ENCODE measurements at regions not wholly inside any gene's neighbourhood (a gene's known extent, or its start where the extent isn't known, plus 50 kb on each side); places are given as distances from the start of the nearest gene placed in this dataset.
A peak's percentile ranks its signal among the peaks of the same experiment; 100 is the strongest.

DNA sequence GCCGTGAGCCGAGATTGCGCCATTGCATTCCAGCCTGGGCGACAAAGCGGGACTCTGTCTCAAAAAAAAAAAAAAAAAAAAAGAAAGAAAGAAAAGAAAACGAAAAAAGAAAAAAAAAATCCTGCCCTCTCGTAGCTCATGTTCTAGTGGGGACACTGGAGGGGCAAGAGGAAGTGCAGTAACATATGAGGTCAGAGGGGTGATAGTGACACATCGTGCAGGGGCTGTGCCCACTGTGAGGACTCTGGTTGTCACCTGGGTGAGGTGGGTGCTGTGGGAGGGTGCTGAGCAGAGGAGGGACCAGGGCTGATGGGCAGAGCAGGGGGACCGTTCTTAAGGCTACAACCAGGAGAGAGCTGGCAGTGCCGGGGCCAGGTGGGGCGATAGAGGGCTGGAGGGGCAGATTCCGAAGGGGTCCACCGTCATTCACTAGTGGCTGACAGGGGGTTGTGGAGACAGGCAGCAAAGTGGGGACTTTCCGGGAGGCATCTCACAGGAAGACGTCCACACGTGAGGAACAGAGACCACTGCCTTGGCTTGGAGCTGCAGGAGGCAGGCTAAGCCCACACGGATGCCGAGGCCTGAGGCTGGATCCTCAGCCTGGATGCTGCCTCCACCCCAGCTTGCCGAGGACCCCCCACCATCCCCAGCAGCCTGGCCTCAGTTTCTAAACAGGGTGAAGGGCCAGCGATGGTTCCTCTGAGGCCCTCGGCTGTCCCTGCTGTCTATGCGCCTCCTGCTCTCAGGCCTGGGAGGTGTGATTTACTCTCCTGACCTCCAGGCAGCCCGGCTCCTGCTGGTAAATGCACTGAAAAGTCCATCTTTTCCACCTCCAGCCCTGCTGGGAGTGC is 154.3 kb upstream of the IQSEC1 start:
- DNase-seq (ENCODE audit: low spot score): no peak

DNA sequence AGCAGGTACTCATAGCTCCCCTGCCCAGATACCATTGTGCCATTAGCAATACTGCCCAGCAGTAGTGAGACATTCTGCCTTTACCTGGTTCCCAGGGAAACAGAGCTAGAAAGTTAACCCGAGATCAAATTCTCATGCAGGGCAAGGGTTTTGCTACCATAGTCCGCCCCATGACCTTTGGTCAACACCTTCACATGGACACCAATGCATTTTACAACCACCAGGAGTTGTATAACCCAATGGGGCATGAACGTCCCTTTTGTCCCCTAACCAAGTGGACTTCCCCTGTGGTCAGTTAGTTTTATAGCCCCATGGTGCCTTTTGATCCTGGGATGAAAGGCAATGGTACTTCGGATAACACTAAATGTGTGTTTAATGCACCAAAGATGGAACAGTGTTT is 151.7 kb upstream of the IQSEC1 start:
- DNase-seq (ENCODE audit: low spot score): no peak

DNA sequence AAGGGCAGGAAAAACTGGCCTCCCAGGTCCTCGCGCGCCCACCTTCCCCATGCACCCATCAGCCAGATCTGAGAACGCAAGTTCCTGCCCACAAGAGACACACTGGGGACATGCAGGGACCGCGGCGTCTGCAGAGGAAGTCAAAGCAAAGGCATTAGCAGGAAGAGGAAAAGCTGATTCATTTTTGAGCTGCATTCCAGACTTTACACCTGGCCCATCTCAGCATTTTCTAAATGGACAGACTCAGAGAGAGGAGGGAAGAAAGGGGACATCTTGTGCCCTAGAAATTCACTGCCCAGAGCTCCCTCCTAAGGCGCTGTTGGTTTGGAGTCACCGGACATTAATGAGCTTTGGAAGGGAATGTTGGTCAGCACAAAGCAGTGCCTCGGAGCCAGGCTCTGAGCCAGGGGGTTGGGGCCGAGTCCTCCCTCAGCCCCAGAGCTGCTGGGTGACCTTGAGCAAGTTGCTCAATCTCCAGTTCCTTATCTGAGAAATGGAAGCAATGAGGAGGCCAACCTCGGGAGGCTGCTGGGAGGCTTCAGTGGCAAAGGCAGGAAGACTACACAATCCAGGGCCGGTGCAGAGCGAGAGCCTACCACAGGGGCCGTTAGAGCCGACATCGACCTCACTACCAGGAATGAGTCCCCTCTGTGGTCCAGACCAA is 150.5 kb upstream of the IQSEC1 start:
- no peak for DNase-seq (ENCODE audit: low spot score)

DNA sequence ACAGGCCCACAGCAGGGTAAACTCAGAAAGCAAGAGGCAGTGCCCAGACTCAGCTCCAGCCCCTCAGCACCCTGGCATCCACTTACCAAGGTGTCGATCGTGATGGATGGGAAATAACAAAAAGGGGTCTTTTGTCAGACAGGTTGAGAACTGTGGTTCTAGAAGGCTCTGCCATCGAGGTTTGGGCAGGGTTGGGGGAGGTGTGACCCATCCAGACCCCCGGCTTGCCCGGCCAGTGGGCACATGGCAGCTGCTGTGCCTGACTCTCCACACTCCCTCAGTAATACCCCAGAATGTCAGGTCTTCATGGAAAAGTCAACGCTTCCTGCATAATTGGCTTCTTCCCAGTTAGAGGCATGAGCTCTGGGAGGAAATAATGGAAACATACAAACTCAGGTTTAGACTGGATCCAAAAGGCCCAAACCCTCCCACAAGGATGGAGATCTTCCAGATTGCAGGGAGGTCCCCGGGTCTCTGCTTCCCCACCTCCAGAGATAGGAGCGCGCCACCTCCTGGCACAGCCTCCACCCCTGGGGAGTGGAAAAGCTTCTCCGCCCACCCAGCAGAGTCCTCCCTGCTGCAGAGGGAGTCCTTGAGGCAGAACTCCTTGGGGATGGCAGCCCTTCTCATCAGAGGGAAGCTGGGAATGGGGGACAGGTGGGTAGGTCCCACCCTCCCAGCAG is 149.8 kb upstream of the IQSEC1 start:
- no peak for DNase-seq (ENCODE audit: low spot score)

DNA sequence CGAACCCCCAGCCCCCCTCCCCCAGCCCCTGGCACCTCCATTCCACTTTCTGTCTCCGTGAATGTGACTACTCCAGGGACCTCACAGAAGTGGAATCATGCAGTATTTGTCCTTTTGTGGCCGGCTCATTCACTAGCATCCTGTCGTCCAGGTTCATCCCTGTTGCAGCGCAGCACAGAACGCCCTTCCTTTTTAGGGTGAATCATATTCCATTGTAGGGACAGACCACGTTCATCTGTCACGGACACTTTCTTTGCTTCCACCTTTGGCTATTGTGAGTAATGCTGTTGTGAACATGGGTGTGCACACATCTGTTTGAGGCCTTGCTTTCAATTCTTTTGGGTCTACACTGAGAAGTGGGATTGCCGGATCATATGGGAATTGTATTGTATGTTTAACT is 148.9 kb upstream of the IQSEC1 start:
- DNase-seq (ENCODE audit: low spot score): no peak

DNA sequence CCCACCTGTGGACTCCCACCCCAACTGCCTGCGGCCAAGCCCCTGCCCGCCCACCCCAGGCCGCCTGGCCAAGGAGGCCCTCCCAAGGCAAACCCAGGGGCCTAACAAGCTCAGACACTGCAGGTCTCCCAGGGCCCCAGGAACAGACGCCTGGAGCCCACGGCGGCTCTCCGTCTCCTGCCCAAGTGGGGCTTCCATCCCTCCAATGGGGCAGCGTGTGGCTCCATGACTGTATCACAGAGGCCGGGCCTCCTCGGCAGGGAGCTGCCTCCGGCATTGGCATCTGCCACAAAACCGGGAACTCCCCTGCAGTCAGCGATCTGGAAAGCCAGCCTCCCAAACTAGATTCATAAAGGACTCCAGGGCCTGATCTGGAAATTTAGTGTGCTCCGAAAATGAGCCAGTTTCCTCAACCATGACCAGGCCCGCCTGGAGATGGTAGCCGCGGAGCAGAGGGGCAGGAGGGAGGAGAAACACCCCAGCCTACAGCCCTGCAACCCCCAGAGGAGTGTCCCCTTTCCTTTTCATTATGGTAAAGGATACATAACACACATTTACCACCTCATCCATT is 148.3 kb upstream of the IQSEC1 start:
- DNase-seq (ENCODE audit: low spot score): no peak

DNA sequence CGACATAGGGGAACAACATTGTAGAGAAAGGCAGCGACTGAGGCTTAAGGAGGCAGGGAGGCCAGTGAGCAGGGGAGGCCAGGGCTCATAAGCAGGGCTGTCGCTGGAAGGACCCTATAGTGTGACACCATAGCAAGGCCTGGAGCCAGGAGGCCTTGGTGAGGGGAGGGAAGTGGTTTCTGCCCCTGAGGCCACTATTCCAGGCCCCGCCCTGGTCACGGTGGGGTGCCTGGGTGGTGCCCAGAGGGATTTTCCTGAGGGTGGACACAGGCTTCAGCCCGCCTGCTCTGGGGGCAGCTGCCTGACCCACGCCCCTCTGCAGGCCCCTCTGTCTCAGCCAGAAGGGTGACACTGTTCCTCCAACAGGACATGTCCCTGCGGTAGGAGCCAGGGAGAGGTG is 147.8 kb upstream of the IQSEC1 start:
- no peak for DNase-seq (ENCODE audit: low spot score)

DNA sequence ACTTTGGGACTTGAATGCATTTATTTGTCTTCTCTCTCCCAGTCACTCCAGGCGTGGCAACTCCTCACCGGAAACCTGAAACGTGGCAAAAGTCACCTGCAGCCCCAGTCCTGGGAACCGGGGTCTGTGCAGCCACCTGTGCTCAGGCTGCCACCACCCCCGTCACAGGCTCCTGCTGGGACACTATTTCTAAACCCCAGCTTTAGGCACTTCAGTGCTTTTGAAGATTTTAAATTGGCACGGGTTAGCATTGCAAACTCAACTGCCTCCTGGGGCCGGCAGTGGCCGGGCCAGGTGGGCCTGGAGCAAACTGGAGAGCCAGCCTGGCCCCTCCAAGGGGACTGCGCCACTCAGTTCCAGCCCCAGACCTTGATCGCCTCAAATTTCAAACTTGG is 146.7 kb upstream of the IQSEC1 start:
- no peak for DNase-seq (ENCODE audit: low spot score)

DNA sequence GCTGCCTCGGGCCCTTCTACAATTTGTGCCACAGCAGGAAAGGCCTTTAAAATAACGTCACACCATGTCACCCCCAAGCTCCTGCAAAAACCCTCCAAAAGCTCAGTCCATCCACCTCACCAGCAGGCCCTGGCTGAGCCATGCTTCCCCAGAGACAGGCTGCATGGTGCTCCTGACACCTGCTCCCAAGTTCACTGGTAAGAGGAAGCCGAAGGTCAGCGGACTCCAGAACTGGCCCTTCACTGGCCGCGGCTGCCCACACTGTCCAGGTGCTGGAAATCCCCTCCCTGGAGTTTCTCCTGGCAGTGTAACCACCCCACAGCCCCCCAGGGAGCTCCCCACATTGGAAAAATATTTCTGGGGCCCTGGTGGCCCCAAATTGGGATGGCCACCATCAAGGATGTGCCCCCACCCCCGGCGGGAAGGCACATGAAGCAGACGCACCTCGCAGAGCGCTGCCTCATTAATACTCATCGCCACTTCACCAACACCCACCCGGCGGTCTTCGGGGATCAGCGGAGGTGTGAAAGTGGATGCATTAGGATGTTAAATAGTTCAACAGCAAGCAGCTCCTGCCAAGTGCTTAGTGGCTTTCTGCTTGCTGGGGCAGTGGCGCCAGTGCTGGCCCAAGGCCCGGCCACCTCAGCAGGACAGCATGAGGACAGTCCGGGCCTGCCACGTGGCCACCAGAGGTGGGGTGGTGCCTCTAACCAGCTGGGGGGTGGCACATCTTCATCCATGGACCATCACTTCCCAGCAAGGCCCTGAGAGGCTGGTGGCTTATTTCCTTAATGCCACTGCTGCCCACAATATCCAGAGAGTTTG is 146.1 kb upstream of the IQSEC1 start:
- DNase-seq (ENCODE audit: low spot score): no peak

DNA sequence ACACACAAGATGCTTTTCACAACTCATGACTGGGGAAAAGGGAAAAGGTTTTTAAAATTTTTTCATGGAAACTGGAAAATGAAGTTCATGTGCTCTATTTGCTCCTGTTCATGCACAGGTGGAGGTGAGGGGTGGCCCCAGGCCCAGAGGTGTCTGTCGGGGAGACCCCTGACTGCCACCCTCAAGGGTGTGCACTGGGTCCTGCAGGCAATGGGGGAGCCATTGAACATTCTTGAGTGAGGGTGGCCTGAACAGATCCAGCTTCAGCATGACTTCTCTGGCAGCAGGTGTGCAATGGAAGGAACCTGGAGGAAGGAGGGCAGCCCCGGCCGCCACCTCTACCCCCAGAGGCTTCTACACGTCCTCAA is 145.3 kb upstream of the IQSEC1 start:
- DNase-seq (ENCODE audit: low spot score): no peak

DNA sequence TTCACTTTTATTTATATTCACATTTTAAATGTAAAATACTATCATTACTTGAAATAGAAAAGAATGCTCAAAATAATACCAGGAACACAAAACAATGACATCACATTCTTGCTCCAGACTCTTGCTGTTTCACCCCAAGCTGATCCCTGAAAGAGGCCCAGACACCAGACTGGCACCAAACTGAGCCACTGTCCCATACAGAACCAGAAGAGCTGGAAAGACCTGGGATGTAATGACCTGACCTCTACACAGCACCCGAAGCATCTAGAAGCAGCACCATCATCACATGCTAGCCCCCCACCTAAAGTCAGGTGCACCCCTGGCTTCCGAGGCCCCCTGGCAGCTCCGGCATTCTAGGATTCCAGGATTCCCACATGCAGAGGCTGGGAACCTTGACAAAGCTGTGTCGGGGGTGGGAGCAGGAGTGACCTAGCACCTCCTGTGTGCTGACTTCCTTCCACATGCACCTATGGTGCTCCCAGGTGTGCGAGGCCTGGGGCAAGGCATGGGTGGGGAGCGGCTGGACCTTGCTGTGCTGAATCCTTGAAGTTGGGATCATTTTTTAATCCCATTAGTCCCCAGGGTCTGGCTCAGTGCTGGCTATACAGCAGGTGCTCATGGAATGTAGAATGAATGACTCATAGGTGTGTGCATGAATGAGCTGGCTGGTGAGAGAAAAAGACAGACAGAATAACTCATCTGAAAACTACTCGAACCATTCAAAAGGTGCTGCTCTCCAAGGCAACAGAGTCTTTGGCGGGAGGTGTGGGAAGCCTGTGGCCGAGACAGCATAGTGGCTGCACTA is 144.7 kb upstream of the IQSEC1 start:
- no peak for DNase-seq (ENCODE audit: low spot score)

DNA sequence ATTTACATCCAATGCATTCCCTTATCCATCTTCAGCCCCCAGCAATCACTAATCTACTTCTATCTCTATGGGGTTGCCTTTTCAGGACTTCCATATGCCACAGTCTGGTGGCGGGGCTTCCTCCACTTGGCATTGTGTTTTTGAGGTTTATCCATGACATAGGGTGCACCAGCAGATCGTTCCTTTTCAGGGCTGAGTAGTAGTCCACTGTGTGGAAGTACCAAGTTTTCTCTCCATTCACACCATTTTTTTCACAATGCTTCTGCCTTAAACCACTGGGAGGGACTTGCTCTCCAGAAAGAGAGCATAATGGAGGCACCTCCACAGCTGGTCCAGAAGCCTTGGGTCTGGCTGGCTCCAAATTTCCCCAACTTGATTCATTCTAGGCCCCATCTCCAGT is 144.0 kb upstream of the IQSEC1 start:
- no peak for DNase-seq (ENCODE audit: low spot score)

DNA sequence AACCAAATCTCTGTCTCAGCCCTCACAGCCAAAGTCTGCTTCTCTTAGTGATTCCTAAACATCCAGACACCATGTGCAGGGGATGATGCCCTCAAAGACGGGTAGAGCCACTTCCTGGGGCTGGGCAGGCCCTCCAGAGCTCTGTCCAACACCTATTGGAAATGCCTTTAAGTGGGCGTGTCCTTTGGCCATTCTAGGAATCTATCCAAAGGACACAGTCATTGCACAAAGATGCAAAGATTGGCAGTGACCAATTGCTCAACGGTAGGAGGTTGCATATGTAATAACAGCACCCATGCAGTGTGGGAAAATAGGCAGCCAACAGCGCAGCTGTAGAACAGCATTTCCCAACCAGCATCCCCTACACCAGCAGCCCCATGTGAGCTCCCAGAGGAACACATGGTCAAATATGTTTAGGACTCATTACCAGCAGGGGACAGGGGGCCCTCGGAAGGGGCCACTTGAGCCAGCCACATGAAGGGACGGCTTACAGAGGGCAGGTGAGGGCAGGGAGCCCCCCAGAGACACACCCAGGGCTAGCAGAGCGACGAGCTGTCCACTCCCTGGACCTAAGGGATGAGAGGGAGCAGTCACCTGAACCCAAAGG is 142.8 kb upstream of the IQSEC1 start:
- no peak for DNase-seq (ENCODE audit: low spot score)

DNA sequence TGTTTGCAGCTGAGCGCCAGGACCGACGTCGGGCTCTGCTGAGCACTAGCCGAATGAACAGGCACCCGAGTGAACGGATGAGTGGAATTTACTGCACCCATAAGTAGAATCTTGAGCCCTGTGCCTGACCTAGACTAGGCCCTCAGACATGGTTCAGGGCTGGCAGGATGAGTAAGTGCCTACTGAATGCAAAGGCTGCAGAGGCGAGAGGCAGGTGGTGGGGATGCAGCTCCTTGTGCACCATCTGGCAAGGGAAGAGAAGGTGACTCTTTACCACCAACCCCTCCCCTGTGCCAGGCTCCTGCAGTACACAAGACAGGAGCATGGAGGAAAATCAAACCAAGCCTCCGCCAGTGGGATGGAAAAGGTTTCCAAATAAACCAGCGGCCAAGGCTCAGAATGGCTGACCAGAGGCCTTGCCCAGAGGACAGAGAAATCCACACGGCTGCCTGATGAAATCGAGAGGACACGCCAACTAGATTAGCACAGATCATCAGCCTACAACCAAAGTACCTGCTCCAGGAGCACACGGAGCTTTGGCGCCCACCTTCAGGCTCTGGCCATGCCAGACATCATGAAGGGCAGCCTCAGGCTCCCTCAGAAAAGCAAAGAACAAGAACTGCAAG is 141.7 kb upstream of the IQSEC1 start:
- peak; percentile 15 for DNase-seq (ENCODE audit: low spot score)

DNA sequence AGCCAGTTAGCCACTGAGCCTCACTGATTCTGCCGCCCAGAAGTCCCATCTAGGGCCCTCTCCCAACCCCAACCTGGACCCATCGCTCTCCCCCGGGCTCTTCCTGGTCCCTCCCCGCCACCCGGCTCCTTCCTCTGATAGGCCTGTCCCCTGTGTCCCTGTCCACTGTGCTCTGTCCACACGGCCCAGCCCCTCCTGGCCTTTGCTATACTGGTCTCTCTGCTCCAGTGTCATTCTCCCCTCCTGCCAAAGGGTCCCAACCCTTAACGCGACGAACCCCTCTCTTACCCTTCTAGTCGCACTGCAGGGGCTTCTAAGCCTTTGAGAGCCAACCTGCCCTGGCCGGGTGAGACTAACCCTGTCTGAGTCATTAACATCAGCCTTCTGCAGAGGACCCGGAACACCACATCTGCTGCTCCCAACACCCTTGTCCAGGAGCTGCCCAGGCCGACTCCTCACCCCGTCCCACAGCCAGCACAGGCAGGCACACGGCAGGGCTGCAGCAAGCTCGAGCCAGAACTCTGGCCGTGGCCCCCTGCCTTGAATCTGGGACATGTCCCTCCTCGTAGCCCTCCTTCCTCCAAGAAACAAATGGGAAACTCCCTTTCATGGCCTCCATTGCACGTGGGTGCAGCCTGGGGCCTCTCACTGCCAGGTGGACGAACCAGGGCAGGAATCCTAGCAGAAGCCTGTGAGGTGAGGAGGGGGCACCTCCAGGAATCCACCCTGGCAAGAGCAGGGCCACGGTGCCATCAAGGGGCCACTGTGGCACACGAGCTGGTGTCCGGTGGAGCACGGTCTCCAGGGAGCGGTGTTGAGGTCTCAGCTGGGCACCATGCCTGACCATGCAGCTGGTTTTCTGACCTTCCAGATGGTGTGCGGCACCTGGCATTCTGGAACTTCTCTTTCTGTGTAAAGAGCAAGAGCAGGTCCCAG is 140.9 kb upstream of the IQSEC1 start:
- DNase-seq (ENCODE audit: low spot score): no peak

DNA sequence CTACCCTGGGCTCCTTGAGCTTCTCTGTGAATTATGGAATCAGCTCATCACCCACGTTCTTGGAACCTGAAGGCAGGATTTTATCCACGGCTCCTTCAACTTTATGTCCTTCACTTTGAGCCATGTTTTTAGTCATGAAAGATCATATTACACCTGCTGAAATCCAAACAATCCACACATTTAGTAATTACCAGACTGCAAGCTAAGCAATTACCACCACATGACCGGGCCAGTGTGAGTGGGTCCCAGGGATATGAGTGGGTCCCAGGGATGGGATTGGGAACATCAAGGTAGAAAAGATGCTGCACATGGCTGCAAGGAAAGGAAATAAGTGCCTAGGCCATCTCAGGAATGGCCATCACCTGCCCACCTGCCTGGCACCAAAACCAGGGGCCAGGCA is 140.3 kb upstream of the IQSEC1 start:
- no peak for DNase-seq (ENCODE audit: low spot score)

DNA sequence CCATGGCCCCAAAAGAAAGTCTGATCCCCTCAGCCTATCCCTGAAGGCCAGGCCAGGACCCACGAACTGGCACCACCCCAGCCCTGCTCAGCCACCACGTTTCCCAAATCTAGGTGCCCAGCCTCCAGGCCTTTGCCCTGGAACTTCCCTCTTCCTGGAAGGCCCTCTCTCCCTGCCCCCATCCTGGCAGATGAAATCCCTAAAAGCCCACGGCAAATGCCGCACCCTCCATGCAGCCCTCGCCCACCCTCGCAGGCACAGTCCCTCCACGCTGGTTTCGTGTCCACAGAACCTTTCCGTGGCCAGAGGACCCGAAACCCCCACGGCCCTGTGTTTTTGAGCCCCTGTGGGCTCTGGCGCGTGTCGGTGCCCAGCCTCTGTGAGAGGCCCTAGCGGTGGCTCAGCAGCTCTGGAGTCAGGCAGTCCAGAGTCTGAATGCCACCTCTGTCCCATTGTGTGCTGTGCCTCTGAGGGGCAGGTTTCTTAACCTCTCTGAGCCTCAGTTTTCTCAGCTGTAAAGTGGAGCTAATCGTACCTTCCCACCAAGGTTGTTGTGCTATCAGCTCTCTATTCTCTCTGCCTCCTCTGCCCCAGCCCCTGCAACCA is 138.5 kb upstream of the IQSEC1 start:
- DNase-seq (ENCODE audit: low spot score): no peak

DNA sequence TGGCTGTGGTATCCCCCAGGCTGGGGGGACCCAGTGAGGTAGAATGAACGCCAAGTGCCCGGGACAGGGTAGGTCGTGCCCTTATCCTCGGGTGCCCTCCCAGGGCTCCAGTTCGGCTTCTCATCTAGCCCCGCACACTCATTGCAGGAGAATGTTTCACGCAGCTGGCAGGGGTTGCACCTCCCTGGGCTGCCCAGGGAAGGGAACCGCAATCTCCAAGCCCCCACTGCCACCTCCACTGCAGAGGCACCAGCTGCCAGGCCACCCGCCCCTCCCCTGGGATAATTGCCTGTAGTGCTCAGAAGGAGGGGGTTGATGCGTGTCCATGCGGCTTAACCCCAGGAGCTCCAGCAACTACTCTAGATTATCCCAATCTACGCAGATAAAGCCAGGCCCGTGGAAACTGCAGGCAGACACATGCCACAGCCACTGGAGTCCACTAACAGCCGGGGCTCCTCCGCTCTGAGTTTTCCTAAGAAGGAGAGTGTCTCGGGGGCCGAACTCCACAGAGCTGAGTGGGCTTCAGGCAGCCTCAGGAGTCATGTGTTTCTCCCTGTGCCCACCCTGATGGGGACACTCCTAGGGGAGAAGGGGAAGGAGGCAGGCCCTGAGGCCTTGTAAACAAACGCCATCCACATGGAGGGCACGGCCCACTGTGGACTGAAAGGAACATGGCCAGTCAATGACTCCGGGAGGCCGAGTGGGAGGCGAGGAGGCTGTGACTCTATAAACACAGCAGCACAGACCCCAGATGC is 137.2 kb upstream of the IQSEC1 start:
- no peak for DNase-seq (ENCODE audit: low spot score)
